Coronary artery (tissue), 2 donors: ENCODE measurements at regions not wholly inside any gene's neighbourhood (a gene's known extent, or its start where the extent isn't known, plus 50 kb on each side); places are given as distances from the start of the nearest gene placed in this dataset.
A peak's percentile ranks its signal among the peaks of the same experiment; 100 is the strongest.

Experiments
- DNase-seq: peaks from one replicate; pipeline ENCODE4 v3.0.0-alpha.2; 2017; ENCODE audit warnings: low spot score
- H3K27ac ChIP-seq, 2 donors: fragments of 200-600 bp; sonication (generic); one replicate each; pipeline ENCODE4 v1.5.1; 2016 to 2019
- H3K4me3 ChIP-seq: fragments of 200-600 bp; sonication (generic); 2 replicates; pipeline ENCODE4 v1.5.1; 2016; ENCODE audit warnings: mild to moderate bottlenecking, moderate library complexity
- TF ChIP-seq, protein P1 (sequence below): fragments of 200-600 bp; sonication (generic); IDR thresholded peaks from one replicate; pipeline ENCODE4 v1.5.1; 2019; ENCODE audit warnings: antibody characterized with exemption

DNA sequence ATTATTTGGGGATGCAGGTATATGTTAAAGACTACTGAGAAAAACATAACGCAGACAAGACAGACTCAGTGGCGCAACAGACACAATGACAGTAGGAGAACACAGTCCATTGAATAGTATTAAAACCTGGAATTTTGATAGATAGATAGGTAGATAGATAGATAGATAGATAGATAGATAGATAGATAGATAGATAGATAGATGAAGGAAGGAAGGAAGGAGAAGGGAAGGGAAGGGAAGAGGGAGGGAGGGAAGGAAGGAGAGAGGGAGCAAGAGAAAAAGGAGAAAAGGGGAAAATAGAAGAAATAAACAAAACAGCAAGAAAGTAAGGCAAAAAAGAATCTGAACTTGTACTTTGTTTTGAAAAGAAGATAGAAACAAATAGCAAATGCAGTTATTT is 404.5 kb downstream of the FOXO1 start:
- DNase-seq = no peak
- Histone ChIP-seq H3K4me3 (no peak overlapping the region), H3K27ac (no peak overlapping the region)
- TF ChIP-seq, protein P1, sequence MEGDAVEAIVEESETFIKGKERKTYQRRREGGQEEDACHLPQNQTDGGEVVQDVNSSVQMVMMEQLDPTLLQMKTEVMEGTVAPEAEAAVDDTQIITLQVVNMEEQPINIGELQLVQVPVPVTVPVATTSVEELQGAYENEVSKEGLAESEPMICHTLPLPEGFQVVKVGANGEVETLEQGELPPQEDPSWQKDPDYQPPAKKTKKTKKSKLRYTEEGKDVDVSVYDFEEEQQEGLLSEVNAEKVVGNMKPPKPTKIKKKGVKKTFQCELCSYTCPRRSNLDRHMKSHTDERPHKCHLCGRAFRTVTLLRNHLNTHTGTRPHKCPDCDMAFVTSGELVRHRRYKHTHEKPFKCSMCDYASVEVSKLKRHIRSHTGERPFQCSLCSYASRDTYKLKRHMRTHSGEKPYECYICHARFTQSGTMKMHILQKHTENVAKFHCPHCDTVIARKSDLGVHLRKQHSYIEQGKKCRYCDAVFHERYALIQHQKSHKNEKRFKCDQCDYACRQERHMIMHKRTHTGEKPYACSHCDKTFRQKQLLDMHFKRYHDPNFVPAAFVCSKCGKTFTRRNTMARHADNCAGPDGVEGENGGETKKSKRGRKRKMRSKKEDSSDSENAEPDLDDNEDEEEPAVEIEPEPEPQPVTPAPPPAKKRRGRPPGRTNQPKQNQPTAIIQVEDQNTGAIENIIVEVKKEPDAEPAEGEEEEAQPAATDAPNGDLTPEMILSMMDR = no peak

DNA sequence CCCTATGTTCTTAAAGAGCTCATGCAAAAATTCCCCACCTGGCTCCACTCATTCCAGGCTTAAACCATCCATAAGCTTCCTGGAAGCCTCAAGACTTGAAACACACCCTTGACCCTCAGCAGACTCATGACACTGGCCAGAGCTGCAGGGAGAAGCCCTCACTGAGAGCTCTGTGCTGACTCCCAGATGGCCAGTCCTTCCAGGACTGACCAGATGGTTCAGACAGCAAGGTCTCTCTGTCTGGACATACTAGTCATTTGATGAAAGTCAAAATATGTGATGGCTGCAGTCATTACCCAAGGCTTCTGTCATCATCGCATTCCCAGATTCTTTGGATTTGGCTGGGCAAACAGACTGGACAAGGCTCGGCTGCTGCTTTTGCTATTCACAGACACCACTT is 397.4 kb downstream of the FOXO1 start:
- TF ChIP-seq, protein P1 = no peak
- DNase-seq = no peak
- no peak overlapping the region for H3K4me3 ChIP-seq
- peak overlapping the region in 1 of 2 donors; percentile 46 for H3K27ac ChIP-seq

DNA sequence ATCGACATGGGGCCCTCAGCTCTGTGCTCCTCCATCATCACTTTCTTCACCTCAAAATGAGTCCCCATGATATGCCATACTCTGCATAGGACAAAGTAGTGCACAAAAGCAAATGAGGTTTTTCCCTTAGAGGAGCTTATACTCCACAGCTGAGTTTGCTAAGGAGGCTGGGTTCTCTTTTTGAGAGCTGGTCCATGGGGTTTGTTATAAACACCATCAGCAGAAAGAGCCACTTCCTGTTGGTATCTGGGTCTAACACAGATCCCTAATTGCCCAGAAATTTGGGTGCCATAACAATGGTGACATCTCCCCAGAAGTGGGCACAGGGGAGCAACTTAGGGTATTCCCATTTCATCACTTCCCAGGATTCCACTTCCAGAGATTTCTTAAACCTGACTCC is 395.7 kb downstream of the FOXO1 start:
- Histone ChIP-seq H3K27ac (peak overlapping the region; percentile 73 to 92), H3K4me3 (no peak overlapping the region)
- TF ChIP-seq, protein P1 = no peak
- DNase-seq = no peak

DNA sequence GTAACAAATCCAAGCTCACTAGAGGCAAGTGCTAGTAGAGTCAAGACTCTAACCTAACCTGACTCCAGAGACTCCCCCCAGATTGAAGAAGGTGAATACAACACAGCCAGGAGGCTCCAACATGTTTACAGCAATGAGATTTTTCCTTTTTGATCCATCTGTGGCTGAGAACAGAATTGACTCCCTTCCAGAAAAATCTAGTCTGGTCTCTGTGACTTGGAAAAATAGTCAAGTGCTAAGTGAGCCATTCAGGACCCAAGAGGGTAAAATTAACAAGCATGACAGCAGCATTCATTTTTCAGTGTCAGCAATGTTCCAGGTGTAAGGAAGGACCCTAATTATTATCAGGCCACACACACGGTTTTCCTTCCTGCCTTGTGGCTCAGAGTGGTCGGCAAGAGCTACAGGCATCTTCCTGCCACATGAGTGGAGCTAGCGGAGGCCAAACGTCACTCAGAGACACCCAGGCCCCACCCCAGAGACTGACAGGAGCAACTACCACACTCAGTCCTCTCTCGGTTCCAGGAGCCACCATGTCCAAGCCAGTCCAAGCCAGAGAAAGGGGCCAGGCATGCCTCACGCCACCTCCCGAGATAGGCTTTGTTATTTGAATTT is 395.1 kb downstream of the FOXO1 start:
- TF ChIP-seq, protein P1 = no peak
- Histone ChIP-seq H3K27ac (peak overlapping the region; percentile 73 to 92), H3K4me3 (peak overlapping the region; percentile 16)
- peak; percentile 82 for DNase-seq

DNA sequence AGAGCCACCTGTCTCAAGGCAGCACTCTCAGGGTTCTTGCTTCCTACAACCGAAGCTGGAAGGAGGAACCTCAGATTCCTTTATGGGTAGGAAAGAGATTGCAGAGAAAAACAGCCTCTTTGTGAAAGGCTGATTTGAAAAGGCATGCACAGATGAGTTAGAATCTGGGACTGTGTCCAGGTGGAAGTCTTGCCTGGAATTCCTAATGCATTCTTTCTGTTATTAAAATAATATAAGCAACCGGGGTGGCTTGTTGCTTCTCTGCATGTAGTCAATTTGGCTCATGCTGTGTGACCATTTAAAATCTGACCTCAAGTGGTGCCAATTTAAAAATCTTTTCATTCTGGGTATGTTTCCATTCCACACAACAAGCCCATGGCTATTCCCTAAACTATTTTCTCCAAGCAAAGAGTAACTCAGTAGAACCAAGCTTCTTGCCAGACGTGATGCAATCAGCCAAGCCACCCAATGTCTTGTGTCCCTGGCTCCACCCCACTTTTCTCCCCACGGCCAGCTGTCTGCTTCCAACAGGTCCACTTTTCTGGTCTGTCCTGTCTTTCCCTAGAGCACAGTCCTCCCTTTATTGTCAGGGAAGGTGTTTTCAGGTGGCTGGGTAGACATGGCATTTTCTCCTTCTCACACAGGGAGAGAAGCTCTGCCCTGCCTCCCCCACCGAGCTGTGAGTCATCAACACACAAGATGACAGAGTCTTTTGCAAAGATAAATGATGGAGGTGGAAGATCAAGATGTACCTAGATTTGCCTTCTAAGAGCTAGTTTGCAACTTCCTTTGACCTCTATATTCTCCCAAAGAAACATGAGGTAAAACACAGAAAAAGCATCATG is 394.3 kb downstream of the FOXO1 start:
- Histone ChIP-seq H3K27ac (peak overlapping the region; percentile 73 to 92), H3K4me3 (peak overlapping the region; percentile 16)
- peak; percentile 91 for DNase-seq
- TF ChIP-seq, protein P1 = no peak

DNA sequence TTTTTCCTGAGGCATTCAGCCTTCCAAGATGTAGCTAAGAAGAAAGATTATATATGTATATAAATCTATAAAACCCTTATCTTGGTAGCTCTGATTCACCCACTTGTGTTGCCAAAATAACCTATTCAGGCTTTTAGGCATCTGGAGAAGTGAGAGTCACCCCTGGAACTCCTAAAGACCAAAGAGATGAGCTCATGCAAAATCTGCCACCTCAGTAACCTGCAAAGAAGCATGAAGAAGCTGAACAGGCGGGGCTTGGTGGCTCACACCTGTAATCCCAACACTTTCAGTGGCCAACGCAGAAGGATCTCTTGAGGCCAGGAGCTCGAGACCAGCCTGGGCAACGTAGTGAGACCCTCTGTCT is 393.7 kb downstream of the FOXO1 start:
- Histone ChIP-seq H3K27ac (peak overlapping the region; percentile 73 to 92), H3K4me3 (no peak overlapping the region)
- TF ChIP-seq, protein P1 = no peak
- no peak for DNase-seq
